Caco-2 (cell line): ENCODE measurements at regions not wholly inside any gene's neighbourhood (a gene's known extent, or its start where the extent isn't known, plus 50 kb on each side); places are given as distances from the start of the nearest gene placed in this dataset.
"Not testable (repeated sequence)": the region's sequence is repeated elsewhere in the genome, so short reads cannot be mapped to it uniquely, and the experiment has no call there.

Experiments
- BruUV-seq: library from RNA; stranded (reverse); fragments of 400-500 nt; replicated peaks from 2 replicates; lab custom pipeline; 2021; lab: Mats Ljungman, UMichigan
- CTCF ChIA-PET: fragments of 300-600 bp; sonication (Branson Sonifier 250); formaldehyde crosslinking; loops from one replicate; lab custom pipeline; 2022; ENCODE audit warnings: antibody characterized with exemption; lab: Charles Lee
- POLR2A ChIA-PET: fragments of 300-600 bp; sonication (Branson Sonifier 250); formaldehyde crosslinking; loops from one replicate; lab custom pipeline; 2022; ENCODE audit warnings: antibody characterized with exemption; lab: Charles Lee
- DNase-seq, 2 experiments: peaks; one replicate each; pipeline versions ENCODE4 v3.0.0 to v3.0.0-alpha.2; 2020 to 2022
- H3K27me3 ChIP-seq: replicated peaks from 2 replicates; pipeline ENCODE4 v1.6.0; 2011; ENCODE audit warnings: low read length; ENCODE audit not compliant: control insufficient read depth, insufficient read depth
- H3K36me3 ChIP-seq: 2 replicates; pipeline ENCODE4 v1.5.1; 2011; ENCODE audit warnings: low read length; ENCODE audit not compliant: control insufficient read depth, insufficient read depth
- H3K4me1 ChIP-seq: fragments of 250-450 bp; sonication (Bioruptor Pico); 2 replicates; pipeline ENCODE4 v1.5.1; 2020; ENCODE audit warnings: mild to moderate bottlenecking
- H3K4me3 ChIP-seq: 2 replicates; pipeline ENCODE4 v1.5.1; 2011; ENCODE audit warnings: low read depth, mild to moderate bottlenecking, control low read depth, low read length
- H3K9me3 ChIP-seq: fragments of 250-450 bp; sonication (Bioruptor Pico); 2 replicates; pipeline ENCODE4 v1.5.1; 2020; ENCODE audit warnings: mild to moderate bottlenecking, moderate library complexity
- H3K27ac Mint-ChIP-seq: one replicate; pipeline ENCODE4 v1.8.0; 2022; ENCODE audit warnings: mixed read lengths; ENCODE audit not compliant: unreplicated experiment
- H3K27me3 Mint-ChIP-seq: one replicate; pipeline ENCODE4 v1.8.0; 2022; ENCODE audit warnings: mixed read lengths; ENCODE audit not compliant: insufficient read depth, unreplicated experiment
- H3K36me3 Mint-ChIP-seq: one replicate; pipeline ENCODE4 v1.8.0; 2022; ENCODE audit warnings: mild to moderate bottlenecking, mixed read lengths; ENCODE audit not compliant: insufficient read depth, unreplicated experiment
- H3K4me1 Mint-ChIP-seq: one replicate; pipeline ENCODE4 v1.8.0; 2022; ENCODE audit warnings: low read depth, mixed read lengths; ENCODE audit not compliant: unreplicated experiment
- H3K4me3 Mint-ChIP-seq: one replicate; pipeline ENCODE4 v1.8.0; 2022; ENCODE audit warnings: mild to moderate bottlenecking, moderate library complexity, mixed read lengths; ENCODE audit not compliant: unreplicated experiment
- H3K9me3 Mint-ChIP-seq: one replicate; pipeline ENCODE4 v1.8.0; 2022; ENCODE audit warnings: mixed read lengths; ENCODE audit not compliant: unreplicated experiment
- intact Hi-C: fragments of 100-400 bp; cut with micrococcal nuclease; formaldehyde crosslinking; loops from one replicate; pipeline ENCODE4 v1.10.0; 2022; ENCODE audit not compliant: unreplicated experiment
- TF ChIP-seq, protein P1 (sequence below), 2 experiments: fragments of 200-600 bp in 1 of 2; IDR thresholded peaks; 1 replicate in 1 of 2; 2 replicates in 1 of 2; pipeline versions ENCODE4 v1.5.1 to v1.8.0; 2011 to 2022; ENCODE audit warnings: antibody characterized with exemption in 1 of 2, control low read depth in 1 of 2, inconsistent platforms in 1 of 2, low read depth in 1 of 2, low read length in 1 of 2, mild to moderate bottlenecking in 1 of 2, moderate library complexity in 1 of 2; ENCODE audit not compliant: insufficient read depth in 1 of 2, severe bottlenecking in 1 of 2, unreplicated experiment in 1 of 2

DNA sequence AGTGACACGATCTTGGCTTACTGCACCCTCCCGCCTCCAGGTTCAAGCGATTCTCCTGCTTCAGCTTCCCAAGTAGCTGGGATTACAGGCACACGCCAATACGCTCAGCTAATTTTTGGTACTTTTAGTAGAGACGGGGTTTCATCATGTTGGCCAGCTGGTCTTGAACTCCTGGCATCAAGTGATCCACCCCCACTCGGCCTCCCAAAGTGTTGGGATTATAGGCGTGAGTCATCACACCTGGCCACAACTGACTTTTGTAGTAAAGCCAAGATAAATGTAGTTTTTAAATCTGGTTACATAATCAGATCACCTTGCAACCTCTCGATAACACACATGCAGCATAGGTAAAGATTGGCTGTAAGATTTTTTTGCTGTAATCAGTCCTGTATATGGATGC, 657.5 kb upstream of the DPPA4 start:
- Mint-ChIP-seq H3K36me3 (no peaks in the 10 kb centered on the region), H3K27me3 (peaks cover 2% of the 10 kb centered on the region), H3K4me3 (no peak overlapping the region), H3K27ac (no peak overlapping the region), H3K9me3 (no peaks in the 10 kb centered on the region), H3K4me1 (peaks cover under 1% of the 10 kb centered on the region)
- H3K9me3 ChIP-seq, result no peaks in the 10 kb centered on the region
- H3K27me3 ChIP-seq, result no peaks in the 10 kb centered on the region
- CTCF ChIA-PET, result no interaction called here
- no peaks in the 10 kb centered on the region for H3K36me3 ChIP-seq
- TF ChIP-seq, protein P1, sequence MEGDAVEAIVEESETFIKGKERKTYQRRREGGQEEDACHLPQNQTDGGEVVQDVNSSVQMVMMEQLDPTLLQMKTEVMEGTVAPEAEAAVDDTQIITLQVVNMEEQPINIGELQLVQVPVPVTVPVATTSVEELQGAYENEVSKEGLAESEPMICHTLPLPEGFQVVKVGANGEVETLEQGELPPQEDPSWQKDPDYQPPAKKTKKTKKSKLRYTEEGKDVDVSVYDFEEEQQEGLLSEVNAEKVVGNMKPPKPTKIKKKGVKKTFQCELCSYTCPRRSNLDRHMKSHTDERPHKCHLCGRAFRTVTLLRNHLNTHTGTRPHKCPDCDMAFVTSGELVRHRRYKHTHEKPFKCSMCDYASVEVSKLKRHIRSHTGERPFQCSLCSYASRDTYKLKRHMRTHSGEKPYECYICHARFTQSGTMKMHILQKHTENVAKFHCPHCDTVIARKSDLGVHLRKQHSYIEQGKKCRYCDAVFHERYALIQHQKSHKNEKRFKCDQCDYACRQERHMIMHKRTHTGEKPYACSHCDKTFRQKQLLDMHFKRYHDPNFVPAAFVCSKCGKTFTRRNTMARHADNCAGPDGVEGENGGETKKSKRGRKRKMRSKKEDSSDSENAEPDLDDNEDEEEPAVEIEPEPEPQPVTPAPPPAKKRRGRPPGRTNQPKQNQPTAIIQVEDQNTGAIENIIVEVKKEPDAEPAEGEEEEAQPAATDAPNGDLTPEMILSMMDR (IDR thresholded peaks at IDR 0.05; ENCODE audit: insufficient read depth in 1 of 2, low read depth in 1 of 2, low read length in 1 of 2, severe bottlenecking in 1 of 2, unreplicated experiment in 1 of 2), result no peak
- no TSS peak for BruUV-seq
- no peak for DNase-seq
- POLR2A ChIA-PET, result no interaction called here
- H3K4me3 ChIP-seq, result no peak overlapping the region
- intact Hi-C loops, result no loop called here
- H3K4me1 ChIP-seq, result no peaks in the 10 kb centered on the region

DNA sequence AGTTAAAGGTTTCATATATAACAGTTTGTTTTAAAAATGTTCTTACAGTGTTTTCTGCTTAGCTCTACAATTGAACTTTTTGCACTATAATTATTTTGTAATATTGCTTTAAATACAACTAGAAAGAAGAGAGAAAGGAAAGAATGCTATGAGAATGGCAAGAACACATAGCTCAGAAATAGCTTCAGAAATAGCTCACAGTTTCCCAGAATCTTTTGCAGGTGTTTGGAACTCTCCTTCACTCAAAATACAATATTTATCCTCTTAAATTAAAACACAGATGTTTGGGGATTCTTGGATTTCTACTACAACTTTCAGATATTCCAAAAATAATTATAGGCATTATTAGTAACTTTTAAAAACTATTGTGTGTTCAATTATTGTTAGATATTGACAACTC, 658.0 kb upstream of the DPPA4 start:
- no peaks in the 10 kb centered on the region for H3K36me3 ChIP-seq
- H3K27ac Mint-ChIP-seq, result no peak overlapping the region
- TF ChIP-seq, protein P1 (IDR thresholded peaks at IDR 0.05; ENCODE audit: insufficient read depth in 1 of 2, low read depth in 1 of 2, low read length in 1 of 2, severe bottlenecking in 1 of 2, unreplicated experiment in 1 of 2), result no peak
- intact Hi-C loops, result no loop called here
- H3K4me1 ChIP-seq, result no peaks in the 10 kb centered on the region
- no peak overlapping the region for H3K4me3 ChIP-seq
- ChIA-PET POLR2A (no interaction called here), CTCF (no interaction called here)
- no peaks in the 10 kb centered on the region for H3K9me3 ChIP-seq
- H3K4me1 Mint-ChIP-seq, result peaks cover 6% of the 10 kb centered on the region
- H3K36me3 Mint-ChIP-seq, result no peaks in the 10 kb centered on the region
- H3K4me3 Mint-ChIP-seq, result no peak overlapping the region
- H3K27me3 Mint-ChIP-seq, result peaks cover 2% of the 10 kb centered on the region
- DNase-seq, result no peak
- no peaks in the 10 kb centered on the region for H3K9me3 Mint-ChIP-seq
- no TSS peak for BruUV-seq
- H3K27me3 ChIP-seq, result no peaks in the 10 kb centered on the region

DNA sequence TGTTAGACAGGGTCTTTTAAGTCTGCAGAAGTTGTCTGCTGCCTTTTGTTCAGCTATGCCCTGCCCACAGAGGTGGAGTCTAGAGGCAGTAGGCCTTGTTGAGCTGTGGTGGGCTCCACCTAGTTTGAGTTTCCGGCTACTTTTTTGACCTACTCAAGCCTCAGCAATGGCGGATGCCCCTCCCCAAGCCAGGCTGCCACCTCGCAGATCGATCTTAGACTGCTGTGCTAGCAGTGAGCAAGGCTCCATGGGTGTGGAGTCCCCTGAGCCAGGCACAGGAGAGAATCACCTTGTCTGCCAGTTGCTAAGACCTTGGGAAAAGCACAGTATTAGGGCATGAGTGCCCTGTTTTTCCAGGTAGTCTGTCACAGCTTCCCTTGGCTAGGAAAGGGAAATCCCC, 664.6 kb upstream of the DPPA4 start:
- H3K9me3 Mint-ChIP-seq, H3K4me1 ChIP-seq, POLR2A ChIA-PET, H3K27me3 ChIP-seq, BruUV-seq, H3K36me3 Mint-ChIP-seq, DNase-seq, H3K27me3 Mint-ChIP-seq, CTCF ChIA-PET, H3K4me3 ChIP-seq, H3K4me1 Mint-ChIP-seq, H3K27ac Mint-ChIP-seq, H3K4me3 Mint-ChIP-seq, H3K9me3 ChIP-seq, intact Hi-C loops, H3K36me3 ChIP-seq: not testable (repeated sequence)

DNA sequence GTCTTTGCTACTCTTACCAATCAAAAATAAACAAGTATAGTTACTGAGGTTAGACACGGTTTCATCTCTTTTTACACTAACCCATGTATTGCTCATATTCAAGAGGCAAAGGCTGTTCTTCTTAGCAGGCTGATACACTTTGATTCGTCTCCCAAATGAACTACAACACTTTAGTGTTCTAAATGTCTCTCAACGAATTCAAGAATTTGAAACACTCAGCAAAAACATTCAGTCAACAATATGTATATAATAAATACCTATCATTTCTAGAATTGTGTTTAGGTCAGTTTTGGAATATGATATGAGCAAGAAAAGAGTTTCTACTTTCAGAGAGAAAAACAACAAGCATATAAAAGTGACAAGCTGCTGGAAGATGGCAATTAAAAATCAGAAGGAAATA, 669.6 kb upstream of the DPPA4 start:
- no peaks in the 10 kb centered on the region for H3K4me1 Mint-ChIP-seq
- H3K36me3 Mint-ChIP-seq, result no peaks in the 10 kb centered on the region
- Histone ChIP-seq H3K4me1 (no peaks in the 10 kb centered on the region), H3K27me3 (no peaks in the 10 kb centered on the region), H3K4me3 (no peak overlapping the region), H3K36me3 (no peaks in the 10 kb centered on the region), H3K9me3 (no peaks in the 10 kb centered on the region)
- no peak for DNase-seq
- no peak overlapping the region for H3K27ac Mint-ChIP-seq
- TF ChIP-seq, protein P1 (IDR thresholded peaks at IDR 0.05; ENCODE audit: insufficient read depth in 1 of 2, low read depth in 1 of 2, low read length in 1 of 2, severe bottlenecking in 1 of 2, unreplicated experiment in 1 of 2), result no peak
- no peaks in the 10 kb centered on the region for H3K27me3 Mint-ChIP-seq
- intact Hi-C loops, result no loop called here
- no peaks in the 10 kb centered on the region for H3K9me3 Mint-ChIP-seq
- BruUV-seq, result no TSS peak
- ChIA-PET POLR2A (no interaction called here), CTCF (no interaction called here)
- no peak overlapping the region for H3K4me3 Mint-ChIP-seq
